ENCODE measurements at regions not wholly inside any gene's neighbourhood (a gene's known extent, or its start where the extent isn't known, plus 50 kb on each side); places are given as distances from the start of the nearest gene placed in this dataset.

DNA sequence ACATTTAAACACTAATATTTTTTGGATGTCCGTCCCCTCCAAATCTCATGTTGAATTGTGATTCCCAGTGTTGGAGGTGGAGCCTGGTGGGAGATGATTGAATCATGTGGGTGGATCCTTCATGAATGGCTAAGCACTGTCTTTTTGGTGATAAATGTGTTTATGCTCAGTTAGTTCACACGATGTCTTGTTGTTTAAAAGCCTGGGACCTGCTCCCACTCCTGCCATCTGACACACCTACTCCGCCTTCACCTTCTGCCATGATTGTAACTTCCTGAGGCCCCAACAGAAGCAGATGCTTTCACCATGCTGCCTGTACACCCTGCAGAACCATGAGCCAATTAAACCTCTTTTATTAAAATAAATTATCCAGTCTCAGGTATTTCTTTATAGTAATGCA is 114.7 kb downstream of the TNFAIP3 start:
- H3K79me2 ChIP-seq (replicated peaks; ENCODE audit: insufficient read depth, low read length), result no peaks in the 10 kb centered on the region
- H3K9me2 ChIP-seq (ENCODE audit: insufficient read depth, low read length), result no peaks in the 10 kb centered on the region
- H3K4me2 ChIP-seq (ENCODE audit: low read length), result no peak overlapping the region
- no peaks in the 10 kb centered on the region for H3F3A ChIP-seq (ENCODE audit: insufficient read depth, low read length, poor library complexity, severe bottlenecking)
- H3K36me3 ChIP-seq (ENCODE audit: insufficient read depth, low read length), result no peaks in the 10 kb centered on the region
- H3K27ac ChIP-seq (ENCODE audit: low read length), result no peak overlapping the region
- no peaks in the 10 kb centered on the region for H4K20me1 ChIP-seq (ENCODE audit: insufficient read depth)
- H3K27me3 ChIP-seq (ENCODE audit: insufficient read depth, low read depth, low read length), result no peaks in the 10 kb centered on the region
- no peak overlapping the region for H3K4me3 ChIP-seq (ENCODE audit: low read length)
- TF ChIP-seq CTCF (IDR thresholded peaks at IDR 0.05; ENCODE audit: poor library complexity, severe bottlenecking), result no peak
- no peak for TF ChIP-seq RAD21 (conservative IDR thresholded peaks at IDR 0.05)
- TF ChIP-seq MXI1 (conservative IDR thresholded peaks at IDR 0.05; ENCODE audit: poor library complexity, severe bottlenecking), result no peak
- TF ChIP-seq, protein P1, sequence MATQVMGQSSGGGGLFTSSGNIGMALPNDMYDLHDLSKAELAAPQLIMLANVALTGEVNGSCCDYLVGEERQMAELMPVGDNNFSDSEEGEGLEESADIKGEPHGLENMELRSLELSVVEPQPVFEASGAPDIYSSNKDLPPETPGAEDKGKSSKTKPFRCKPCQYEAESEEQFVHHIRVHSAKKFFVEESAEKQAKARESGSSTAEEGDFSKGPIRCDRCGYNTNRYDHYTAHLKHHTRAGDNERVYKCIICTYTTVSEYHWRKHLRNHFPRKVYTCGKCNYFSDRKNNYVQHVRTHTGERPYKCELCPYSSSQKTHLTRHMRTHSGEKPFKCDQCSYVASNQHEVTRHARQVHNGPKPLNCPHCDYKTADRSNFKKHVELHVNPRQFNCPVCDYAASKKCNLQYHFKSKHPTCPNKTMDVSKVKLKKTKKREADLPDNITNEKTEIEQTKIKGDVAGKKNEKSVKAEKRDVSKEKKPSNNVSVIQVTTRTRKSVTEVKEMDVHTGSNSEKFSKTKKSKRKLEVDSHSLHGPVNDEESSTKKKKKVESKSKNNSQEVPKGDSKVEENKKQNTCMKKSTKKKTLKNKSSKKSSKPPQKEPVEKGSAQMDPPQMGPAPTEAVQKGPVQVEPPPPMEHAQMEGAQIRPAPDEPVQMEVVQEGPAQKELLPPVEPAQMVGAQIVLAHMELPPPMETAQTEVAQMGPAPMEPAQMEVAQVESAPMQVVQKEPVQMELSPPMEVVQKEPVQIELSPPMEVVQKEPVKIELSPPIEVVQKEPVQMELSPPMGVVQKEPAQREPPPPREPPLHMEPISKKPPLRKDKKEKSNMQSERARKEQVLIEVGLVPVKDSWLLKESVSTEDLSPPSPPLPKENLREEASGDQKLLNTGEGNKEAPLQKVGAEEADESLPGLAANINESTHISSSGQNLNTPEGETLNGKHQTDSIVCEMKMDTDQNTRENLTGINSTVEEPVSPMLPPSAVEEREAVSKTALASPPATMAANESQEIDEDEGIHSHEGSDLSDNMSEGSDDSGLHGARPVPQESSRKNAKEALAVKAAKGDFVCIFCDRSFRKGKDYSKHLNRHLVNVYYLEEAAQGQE (IDR thresholded peaks at IDR 0.05; ENCODE audit: borderline replicate concordance), result no peak
- no peak for TF ChIP-seq EZH2 (IDR thresholded peaks at IDR 0.05; ENCODE audit: borderline replicate concordance, insufficient read depth, low read length, poor library complexity, severe bottlenecking)
- no peak for TF ChIP-seq POLR2AphosphoS5 (IDR thresholded peaks at IDR 0.05)
- TF ChIP-seq EP300 (conservative IDR thresholded peaks at IDR 0.05; ENCODE audit: poor library complexity, severe bottlenecking), result no peak
- no peak for TF ChIP-seq SMC3 (conservative IDR thresholded peaks at IDR 0.05; ENCODE audit: poor library complexity)
- no peak for TF ChIP-seq TAF1 (IDR thresholded peaks at IDR 0.05; ENCODE audit: low read depth)
- no peaks in the 10 kb centered on the region for H3K9me3 ChIP-seq (ENCODE audit: low read length)
- no peak overlapping the region for H3K9ac ChIP-seq (ENCODE audit: low read length)
- H2AFZ ChIP-seq (ENCODE audit: low read depth, low read length), result no peak overlapping the region

DNA sequence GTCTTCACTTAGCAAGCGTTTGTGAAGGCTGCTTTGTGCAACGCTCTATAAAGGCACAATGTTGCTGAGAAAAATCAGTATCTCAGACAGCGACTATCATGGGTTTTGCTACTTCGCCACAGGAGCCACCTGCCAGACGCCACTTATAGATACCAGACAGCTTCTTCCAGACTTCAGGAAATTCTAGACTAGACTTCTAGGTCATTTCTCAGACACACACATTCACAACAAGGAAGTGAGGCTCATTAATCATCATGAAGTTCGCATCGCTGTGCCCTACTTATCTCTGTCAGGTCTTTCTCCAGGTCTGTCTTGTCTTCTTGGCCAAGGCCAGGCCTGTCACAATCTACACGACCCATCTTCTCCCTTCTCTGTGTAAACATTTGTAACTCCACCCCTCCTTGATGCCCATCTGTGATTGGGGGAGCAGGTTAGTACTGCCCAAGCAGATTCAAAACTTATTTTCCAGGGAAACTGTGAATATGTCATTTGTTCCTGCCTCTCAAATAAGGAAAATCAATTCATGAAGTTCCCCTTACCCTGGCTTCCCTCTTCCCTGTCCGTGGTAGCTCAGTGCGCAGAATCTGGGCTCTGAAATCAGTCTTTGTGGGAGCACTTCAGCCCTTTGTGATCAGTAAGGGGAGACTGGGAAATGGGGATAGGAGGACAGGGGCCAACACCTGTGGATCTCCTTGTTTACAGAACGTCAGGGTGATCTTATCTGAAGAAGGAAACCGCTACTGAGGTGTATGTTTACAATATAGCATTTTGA is 115.5 kb downstream of the TNFAIP3 start:
- H4K20me1 ChIP-seq (ENCODE audit: insufficient read depth), result no peaks in the 10 kb centered on the region
- no peak overlapping the region for H3K27ac ChIP-seq (ENCODE audit: low read length)
- H3K27me3 ChIP-seq (ENCODE audit: insufficient read depth, low read depth, low read length), result no peaks in the 10 kb centered on the region
- H3K9me3 ChIP-seq (ENCODE audit: low read length), result no peaks in the 10 kb centered on the region
- H3K4me2 ChIP-seq (ENCODE audit: low read length), result no peak overlapping the region
- no peaks in the 10 kb centered on the region for H3K36me3 ChIP-seq (ENCODE audit: insufficient read depth, low read length)
- no peak overlapping the region for H2AFZ ChIP-seq (ENCODE audit: low read depth, low read length)
- H3K79me2 ChIP-seq (replicated peaks; ENCODE audit: insufficient read depth, low read length), result no peaks in the 10 kb centered on the region
- no peak overlapping the region for H3K9ac ChIP-seq (ENCODE audit: low read length)
- no peaks in the 10 kb centered on the region for H3K9me2 ChIP-seq (ENCODE audit: insufficient read depth, low read length)
- TF ChIP-seq, protein P1 (IDR thresholded peaks at IDR 0.05; ENCODE audit: borderline replicate concordance), result no peak
- TF ChIP-seq EZH2 (IDR thresholded peaks at IDR 0.05; ENCODE audit: borderline replicate concordance, insufficient read depth, low read length, poor library complexity, severe bottlenecking) (no peak), POLR2AphosphoS5 (IDR thresholded peaks at IDR 0.05) (no peak), SMC3 (conservative IDR thresholded peaks at IDR 0.05; ENCODE audit: poor library complexity) (no peak), EP300 (conservative IDR thresholded peaks at IDR 0.05; ENCODE audit: poor library complexity, severe bottlenecking) (no peak), RAD21 (conservative IDR thresholded peaks at IDR 0.05) (no peak), TAF1 (IDR thresholded peaks at IDR 0.05; ENCODE audit: low read depth) (no peak), CTCF (IDR thresholded peaks at IDR 0.05; ENCODE audit: poor library complexity, severe bottlenecking) (no peak), MXI1 (conservative IDR thresholded peaks at IDR 0.05; ENCODE audit: poor library complexity, severe bottlenecking) (no peak)
- H3K4me3 ChIP-seq (ENCODE audit: low read length), result no peak overlapping the region
- no peaks in the 10 kb centered on the region for H3F3A ChIP-seq (ENCODE audit: insufficient read depth, low read length, poor library complexity, severe bottlenecking)

Data from neural cell (in vitro differentiated cells).